WTC11 (cell line): ENCODE measurements at regions not wholly inside any gene's neighbourhood (a gene's known extent, or its start where the extent isn't known, plus 50 kb on each side); places are given as distances from the start of the nearest gene placed in this dataset.

ENCODE experiments used
- E2F5 ChIP-seq: sonication (generic); formaldehyde crosslinking; IDR thresholded peaks from 2 replicates; pipeline ENCODE4 v1.8.1; 2022; ENCODE audit warnings: mild to moderate bottlenecking, moderate library complexity, missing genetic modification reagents
- FOXP1 ChIP-seq: sonication (generic); formaldehyde crosslinking; IDR thresholded peaks from 2 replicates; pipeline ENCODE4 v1.8.0; 2022; ENCODE audit warnings: missing genetic modification reagents, mild to moderate bottlenecking, moderate library complexity, borderline replicate concordance
- JUN ChIP-seq: sonication (generic); formaldehyde crosslinking; IDR thresholded peaks from 2 replicates; pipeline ENCODE4 v1.8.0; 2023; ENCODE audit warnings: mild to moderate bottlenecking, missing genetic modification reagents
- TF ChIP-seq, protein P1 (sequence below): fragments of 200-600 bp; IDR thresholded peaks from 2 replicates; pipeline ENCODE4 v1.8.0; 2022; ENCODE audit warnings: antibody characterized with exemption

GRCh38 chr16:51201604-51202003, 50.5 kb upstream of the SALL1 start:
- TF ChIP-seq, protein P1, sequence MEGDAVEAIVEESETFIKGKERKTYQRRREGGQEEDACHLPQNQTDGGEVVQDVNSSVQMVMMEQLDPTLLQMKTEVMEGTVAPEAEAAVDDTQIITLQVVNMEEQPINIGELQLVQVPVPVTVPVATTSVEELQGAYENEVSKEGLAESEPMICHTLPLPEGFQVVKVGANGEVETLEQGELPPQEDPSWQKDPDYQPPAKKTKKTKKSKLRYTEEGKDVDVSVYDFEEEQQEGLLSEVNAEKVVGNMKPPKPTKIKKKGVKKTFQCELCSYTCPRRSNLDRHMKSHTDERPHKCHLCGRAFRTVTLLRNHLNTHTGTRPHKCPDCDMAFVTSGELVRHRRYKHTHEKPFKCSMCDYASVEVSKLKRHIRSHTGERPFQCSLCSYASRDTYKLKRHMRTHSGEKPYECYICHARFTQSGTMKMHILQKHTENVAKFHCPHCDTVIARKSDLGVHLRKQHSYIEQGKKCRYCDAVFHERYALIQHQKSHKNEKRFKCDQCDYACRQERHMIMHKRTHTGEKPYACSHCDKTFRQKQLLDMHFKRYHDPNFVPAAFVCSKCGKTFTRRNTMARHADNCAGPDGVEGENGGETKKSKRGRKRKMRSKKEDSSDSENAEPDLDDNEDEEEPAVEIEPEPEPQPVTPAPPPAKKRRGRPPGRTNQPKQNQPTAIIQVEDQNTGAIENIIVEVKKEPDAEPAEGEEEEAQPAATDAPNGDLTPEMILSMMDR = no peak
- TF ChIP-seq FOXP1 (CRISPR knock-in tag) (no peak), JUN (no peak), E2F5 (no peak)
